NT2/D1 (cell line): ENCODE measurements at regions not wholly inside any gene's neighbourhood (a gene's known extent, or its start where the extent isn't known, plus 50 kb on each side); places are given as distances from the start of the nearest gene placed in this dataset.

Source experiments
- DNase-seq: peaks from one replicate; pipeline ENCODE4 v3.0.0-alpha.2; 2011; ENCODE audit warnings: low read depth, low spot score
- H3K27me3 ChIP-seq: 2 replicates; pipeline ENCODE4 v1.6.0; 2011; ENCODE audit warnings: mild to moderate bottlenecking; ENCODE audit not compliant: insufficient read length, insufficient read depth
- H3K36me3 ChIP-seq: 2 replicates; pipeline ENCODE4 v1.6.1; 2011; ENCODE audit warnings: mild to moderate bottlenecking, low read length, mixed read lengths; ENCODE audit not compliant: insufficient read depth, insufficient read length
- H3K4me1 ChIP-seq: 2 replicates; pipeline ENCODE4 v1.5.1; 2011; ENCODE audit not compliant: insufficient read depth, insufficient read length
- H3K4me3 ChIP-seq: 2 replicates; pipeline ENCODE4 v1.5.1; 2011; ENCODE audit warnings: low read depth; ENCODE audit not compliant: insufficient read length
- H3K9ac ChIP-seq: 2 replicates; pipeline ENCODE4 v1.6.0; 2011; ENCODE audit warnings: low read depth; ENCODE audit not compliant: insufficient read length
- H3K9me3 ChIP-seq: 2 replicates; pipeline ENCODE4 v1.5.1; 2011; ENCODE audit warnings: mild to moderate bottlenecking, low read length; ENCODE audit not compliant: insufficient read depth
- SUZ12 ChIP-seq: IDR thresholded peaks from 2 replicates; pipeline ENCODE4 v1.6.1; 2011; ENCODE audit not compliant: insufficient read length, insufficient read depth; ENCODE audit errors: extremely low read depth
- YY1 ChIP-seq: IDR thresholded peaks from 2 replicates; pipeline ENCODE4 v1.6.1; 2011; ENCODE audit not compliant: insufficient read length, insufficient read depth
- ZNF274 ChIP-seq: IDR thresholded peaks from 2 replicates; pipeline ENCODE4 v1.6.1; 2011; ENCODE audit warnings: mild to moderate bottlenecking, low read depth, low read length

- TF ChIP-seq YY1 (no peak), SUZ12 (no peak), ZNF274 (no peak)
- Histone ChIP-seq H3K9me3 (no peaks in the 10 kb centered on the region), H3K4me3 (no peak overlapping the region), H3K4me1 (no peaks in the 10 kb centered on the region), H3K9ac (no peak overlapping the region), H3K36me3 (no peaks in the 10 kb centered on the region), H3K27me3 (no peaks in the 10 kb centered on the region)
- no peak for DNase-seq
Measured at GRCh38 chr6:21918041-21918440, 324.5 kb downstream of the SOX4 start.

GRCh38 chr6:21918666-21919065, 325.1 kb downstream of the SOX4 start:
- Histone ChIP-seq H3K4me1 (no peaks in the 10 kb centered on the region), H3K9ac (no peak overlapping the region), H3K36me3 (no peaks in the 10 kb centered on the region), H3K27me3 (no peaks in the 10 kb centered on the region), H3K9me3 (no peaks in the 10 kb centered on the region), H3K4me3 (no peak overlapping the region)
- TF ChIP-seq SUZ12 (no peak), ZNF274 (no peak), YY1 (no peak)
- DNase-seq: no peak

DNA sequence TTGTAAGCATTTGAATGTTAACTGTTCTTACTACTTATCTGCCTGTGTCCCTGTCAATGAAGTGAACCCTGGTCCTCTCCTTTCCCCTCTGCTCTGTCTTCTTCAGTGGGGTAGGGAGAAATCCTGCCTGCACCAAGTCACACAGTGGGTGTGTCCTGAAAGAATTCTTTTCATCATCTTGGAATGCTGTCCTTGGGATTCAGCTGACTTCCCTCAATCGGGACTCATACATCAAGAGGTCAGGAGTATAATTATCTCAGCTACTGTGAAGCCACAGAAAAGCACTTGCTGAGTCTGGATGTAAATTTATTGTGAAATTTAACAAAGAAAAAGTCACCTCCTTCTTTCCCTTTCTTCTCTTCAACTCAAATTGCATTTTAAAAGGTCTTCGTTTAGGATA, 328.5 kb downstream of the SOX4 start:
- Histone ChIP-seq H3K9me3 (no peaks in the 10 kb centered on the region), H3K4me1 (no peaks in the 10 kb centered on the region), H3K9ac (no peak overlapping the region), H3K4me3 (no peak overlapping the region), H3K36me3 (no peaks in the 10 kb centered on the region), H3K27me3 (no peaks in the 10 kb centered on the region)
- no peak for TF ChIP-seq ZNF274
- TF ChIP-seq YY1: no peak
- TF ChIP-seq SUZ12: no peak
- peak; percentile 35 for DNase-seq

DNA sequence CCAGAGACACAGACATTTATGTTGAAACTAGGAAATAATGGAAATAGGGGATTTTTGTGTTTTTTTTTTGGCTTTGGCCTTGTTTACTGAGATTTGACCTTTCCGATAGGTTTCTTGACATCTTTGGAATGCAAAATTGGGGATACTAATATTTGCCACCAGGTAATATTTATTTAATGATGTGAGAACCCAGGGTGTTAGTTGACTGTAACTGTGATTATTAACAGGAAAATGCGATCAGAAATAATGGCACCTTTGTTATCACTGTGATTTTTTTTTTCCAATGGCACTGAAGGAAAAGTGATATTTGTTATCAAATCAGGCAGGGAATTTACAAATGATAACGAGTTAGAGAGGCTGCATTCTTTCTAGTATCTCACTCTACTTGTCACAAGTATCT, 330.5 kb downstream of the SOX4 start:
- H3K4me1 ChIP-seq: no peaks in the 10 kb centered on the region
- H3K9ac ChIP-seq: no peak overlapping the region
- H3K27me3 ChIP-seq: no peaks in the 10 kb centered on the region
- TF ChIP-seq SUZ12: no peak
- TF ChIP-seq ZNF274: no peak
- TF ChIP-seq YY1: no peak
- no peak overlapping the region for H3K4me3 ChIP-seq
- no peak for DNase-seq
- H3K36me3 ChIP-seq: no peaks in the 10 kb centered on the region
- no peaks in the 10 kb centered on the region for H3K9me3 ChIP-seq

GRCh38 chr6:21928827-21929226, 335.3 kb downstream of the SOX4 start:
- Histone ChIP-seq H3K4me1 (no peaks in the 10 kb centered on the region), H3K4me3 (no peak overlapping the region), H3K27me3 (no peaks in the 10 kb centered on the region), H3K9ac (no peak overlapping the region), H3K9me3 (no peaks in the 10 kb centered on the region), H3K36me3 (no peaks in the 10 kb centered on the region)
- DNase-seq: no peak
- TF ChIP-seq YY1 (no peak), SUZ12 (no peak)

- no peaks in the 10 kb centered on the region for H3K4me1 ChIP-seq
- H3K36me3 ChIP-seq: no peaks in the 10 kb centered on the region
- no peak overlapping the region for H3K9ac ChIP-seq
- no peak for DNase-seq
- H3K27me3 ChIP-seq: no peaks in the 10 kb centered on the region
- H3K9me3 ChIP-seq: no peaks in the 10 kb centered on the region
- TF ChIP-seq YY1 (no peak), SUZ12 (no peak), ZNF274 (no peak)
- no peak overlapping the region for H3K4me3 ChIP-seq
Measured at GRCh38 chr6:21931641-21932335, 338.2 kb downstream of the SOX4 start.

GRCh38 chr6:21933351-21933750, 339.8 kb downstream of the SOX4 start:
- Histone ChIP-seq H3K9me3 (no peaks in the 10 kb centered on the region), H3K36me3 (no peaks in the 10 kb centered on the region), H3K4me3 (no peak overlapping the region), H3K4me1 (no peaks in the 10 kb centered on the region), H3K9ac (no peak overlapping the region), H3K27me3 (no peaks in the 10 kb centered on the region)
- no peak for DNase-seq
- TF ChIP-seq YY1 (no peak), SUZ12 (no peak), ZNF274 (no peak)
